HL-60 (cell line): ENCODE measurements at regions not wholly inside any gene's neighbourhood (a gene's known extent, or its start where the extent isn't known, plus 50 kb on each side); places are given as distances from the start of the nearest gene placed in this dataset.

Experiments used
- CTCF ChIP-seq: IDR thresholded peaks from one replicate; pipeline ENCODE4 v1.5.1; 2011; ENCODE audit warnings: low read length, control low read depth, inconsistent platforms; ENCODE audit not compliant: insufficient read depth
- POLR2AphosphoS5 ChIP-seq: IDR thresholded peaks from 2 replicates; pipeline ENCODE4 v1.6.1; 2012; ENCODE audit warnings: low read depth
- REST ChIP-seq: IDR thresholded peaks from 2 replicates; pipeline ENCODE4 v1.6.1; 2012; ENCODE audit warnings: low read depth; ENCODE audit not compliant: insufficient replicate concordance

- TF ChIP-seq CTCF: no peak
- TF ChIP-seq REST: no peak
- TF ChIP-seq POLR2AphosphoS5: no peak
Observed at GRCh38 chr1:209311770-209312169, 271.7 kb upstream of the CAMK1G start.
